ENCODE measurements at regions not wholly inside any gene's neighbourhood (a gene's known extent, or its start where the extent isn't known, plus 50 kb on each side); places are given as distances from the start of the nearest gene placed in this dataset.
A peak's percentile ranks its signal among the peaks of the same experiment; 100 is the strongest.
"Not testable (repeated sequence)": the region's sequence is repeated elsewhere in the genome, so short reads cannot be mapped to it uniquely, and the experiment has no call there.

DNA sequence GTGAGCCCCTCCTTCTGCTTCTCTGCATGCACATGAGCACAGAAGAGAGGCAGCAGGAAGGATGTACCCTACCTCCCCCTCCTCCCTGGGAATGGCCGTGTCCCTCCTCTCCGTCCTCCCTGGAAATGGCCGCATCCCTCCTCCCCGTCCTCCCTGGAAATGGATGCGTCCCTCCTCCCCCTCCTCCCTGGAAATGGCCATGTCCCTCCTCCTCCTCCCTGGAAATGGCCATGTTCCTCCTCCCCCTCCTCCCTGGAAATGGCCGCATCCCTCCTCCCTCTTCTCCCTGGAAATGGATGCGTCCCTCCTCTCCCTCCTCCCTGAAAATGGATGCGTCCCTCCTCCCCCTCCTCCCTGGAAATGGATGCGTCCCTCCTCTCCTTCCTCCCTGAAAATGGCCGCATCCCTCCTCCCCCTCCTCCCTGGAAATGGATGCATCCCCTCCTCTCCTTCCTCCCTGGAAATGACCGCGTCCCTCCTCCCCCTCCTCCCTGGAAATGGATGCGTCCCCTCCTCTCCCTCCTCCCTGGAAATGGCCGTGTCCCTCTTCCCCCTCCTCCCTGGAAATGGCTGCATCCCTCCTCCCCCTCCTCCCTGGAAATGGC, 428.6 kb downstream of the AACS start:
- DNase-seq (ENCODE audit: low spot score), result no peak

DNA sequence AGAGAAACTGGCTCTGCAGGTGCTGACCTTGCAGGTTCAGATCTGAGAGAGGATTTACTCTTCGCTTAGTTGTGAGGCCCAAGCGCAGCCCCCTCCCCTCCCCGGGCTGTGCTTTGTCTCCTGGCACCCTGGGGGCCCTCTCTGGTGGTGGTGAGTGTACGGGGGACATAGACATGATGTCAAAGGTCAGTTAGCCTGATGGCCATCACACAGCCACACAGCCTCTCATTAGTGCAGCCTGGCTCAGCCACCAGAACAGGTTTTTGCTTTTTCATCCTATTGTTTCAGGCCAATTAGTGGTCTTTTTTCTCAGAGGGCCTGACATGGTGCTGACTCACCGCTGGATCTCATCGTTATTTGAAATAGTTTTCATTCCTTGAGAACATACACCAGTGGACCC, 437.9 kb downstream of the AACS start:
- no peak for DNase-seq (ENCODE audit: low spot score)

DNA sequence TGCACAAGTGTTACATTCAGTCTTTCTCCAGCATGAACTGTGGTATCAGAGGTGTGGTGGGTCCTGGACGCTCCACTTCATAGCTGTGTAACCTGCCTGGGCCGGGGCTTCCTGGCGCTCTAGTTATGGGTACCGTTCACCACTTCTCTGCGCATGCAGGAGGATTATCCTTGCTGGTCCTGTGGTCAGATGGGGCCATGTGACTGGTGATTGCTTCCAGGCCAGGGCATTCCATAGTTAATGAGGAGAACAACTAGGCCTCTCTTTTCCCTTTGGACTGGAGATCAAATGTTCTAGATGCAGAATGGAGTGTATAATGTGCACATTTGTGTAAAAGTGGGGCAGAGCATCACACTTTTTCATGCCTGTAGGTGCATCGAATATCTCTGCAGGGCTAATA, 444.0 kb downstream of the AACS start:
- no peak for DNase-seq (ENCODE audit: low spot score)

DNA sequence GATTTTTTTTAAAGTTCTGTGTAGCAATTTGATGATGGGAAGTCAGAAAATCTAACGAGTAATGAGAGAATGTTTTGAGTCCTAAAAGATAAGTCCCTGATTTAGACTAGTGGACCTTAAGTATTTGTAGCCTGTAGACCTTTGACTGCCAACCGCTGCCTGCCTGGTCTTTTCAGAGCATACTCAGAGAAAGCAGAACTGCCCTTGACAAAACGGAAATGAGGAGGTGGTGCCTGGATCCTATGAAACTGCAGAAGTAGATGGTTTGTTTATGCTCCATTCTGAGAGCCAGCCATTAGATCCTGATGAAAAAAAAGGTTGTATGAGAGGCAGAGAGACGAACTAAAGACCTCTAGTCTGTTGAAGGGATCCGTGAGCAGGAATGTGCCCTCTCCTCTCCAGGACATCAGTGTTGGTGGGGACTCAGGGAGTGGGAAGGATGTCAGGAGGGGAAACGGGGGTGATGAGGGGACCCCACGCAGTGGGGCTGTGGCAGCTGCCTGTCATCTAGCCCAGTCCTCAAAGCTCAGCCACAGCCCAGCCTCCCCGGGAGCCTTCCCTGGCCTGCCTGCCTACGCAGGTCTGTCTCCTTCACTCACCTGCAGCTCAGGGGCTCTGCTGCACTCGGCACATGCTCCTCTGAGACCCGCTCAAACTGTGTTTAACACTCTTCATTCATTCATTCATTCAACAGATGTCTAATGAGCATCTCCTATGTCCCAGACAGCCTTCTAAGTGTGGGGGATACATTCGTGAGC, 447.5 kb downstream of the AACS start:
- no peak for DNase-seq (ENCODE audit: low spot score)

DNA sequence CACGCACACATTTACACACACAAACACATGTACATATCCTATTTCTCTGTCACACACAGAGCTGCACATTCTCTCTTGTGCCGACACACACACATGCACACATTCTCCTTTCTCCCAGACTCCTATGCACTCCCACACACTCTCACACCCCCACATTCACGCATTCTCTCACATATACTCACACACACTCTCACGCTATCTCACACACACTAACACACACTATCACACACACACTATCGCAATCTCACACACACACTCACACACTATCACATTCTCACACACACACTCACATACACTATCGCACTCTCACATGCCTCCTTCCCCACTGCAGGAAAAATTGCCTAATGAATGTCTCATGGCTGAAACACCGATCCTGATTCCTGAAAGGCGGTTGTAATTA, 450.7 kb downstream of the AACS start:
- no peak for DNase-seq (ENCODE audit: low spot score)

DNA sequence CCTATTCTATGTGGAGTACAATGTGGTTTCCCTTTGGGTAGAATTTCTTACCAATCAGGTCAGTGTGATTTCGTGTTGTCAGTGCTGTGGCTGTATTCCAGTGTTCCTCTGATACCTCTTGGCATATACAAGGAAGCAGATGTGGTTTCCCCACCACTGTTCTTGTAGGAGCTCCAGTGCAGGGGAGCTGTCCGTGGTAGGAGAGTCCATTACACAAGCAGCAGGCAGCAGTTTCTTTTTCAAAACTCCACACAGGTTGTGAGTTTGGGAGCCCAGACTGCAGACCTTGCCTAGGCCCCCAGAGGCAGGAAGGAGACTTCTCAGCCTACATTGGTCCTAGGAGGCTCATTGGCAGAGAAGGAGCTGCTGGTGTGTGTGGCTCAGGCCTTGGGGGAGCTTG, 452.8 kb downstream of the AACS start:
- DNase-seq (ENCODE audit: low spot score), result no peak

DNA sequence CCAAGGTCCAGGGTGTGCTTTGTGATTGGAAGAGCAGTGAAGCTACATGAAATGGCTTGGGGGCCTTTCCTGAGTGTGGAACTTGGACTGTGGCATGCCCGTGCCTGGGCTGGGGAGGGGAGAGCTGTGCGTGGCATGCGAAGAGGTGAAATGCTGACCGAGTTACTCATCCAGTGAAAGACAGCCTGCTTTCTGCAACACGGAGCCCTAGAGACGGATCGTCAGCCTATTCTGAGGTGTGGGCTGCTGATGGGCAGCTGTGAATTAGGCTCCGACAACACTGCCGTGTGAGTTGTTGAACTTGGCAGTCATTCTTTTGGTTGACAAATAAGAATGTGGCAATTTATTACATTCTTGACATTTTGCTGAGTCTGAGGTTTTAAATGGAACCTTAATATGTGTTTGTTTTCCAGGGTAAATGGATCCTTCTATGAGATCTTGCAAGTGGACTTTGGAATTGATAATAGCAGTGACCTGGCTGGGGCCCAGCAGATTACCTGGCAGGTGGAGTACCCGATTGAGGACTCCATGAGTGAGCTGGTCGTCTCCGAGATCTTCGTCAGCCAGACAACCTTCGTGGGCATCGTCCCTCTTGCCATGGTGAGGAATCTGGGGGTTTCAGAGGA, 453.9 kb downstream of the AACS start:
- no peak for DNase-seq (ENCODE audit: low spot score)

DNA sequence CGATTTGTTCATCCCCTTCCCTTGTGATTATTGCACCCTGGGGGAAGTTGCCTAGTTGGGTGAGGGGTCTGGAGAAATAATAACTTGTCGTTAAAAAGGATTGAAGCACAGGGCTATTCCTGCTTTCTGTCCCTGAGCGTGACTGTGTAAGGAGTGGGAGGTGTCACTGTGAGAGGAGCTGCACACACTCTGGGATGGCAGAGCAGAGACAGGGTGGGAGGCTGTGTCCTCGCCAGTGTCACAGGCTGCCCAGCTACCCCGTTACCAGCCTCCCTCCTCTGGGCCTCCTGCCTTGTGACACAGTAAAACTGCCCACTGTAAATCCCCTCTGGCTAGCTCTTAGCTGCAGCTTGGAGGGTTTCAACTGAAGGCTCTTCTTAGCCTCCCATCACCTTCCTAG, 460.6 kb downstream of the AACS start:
- DNase-seq (ENCODE audit: low spot score), result no peak

DNA sequence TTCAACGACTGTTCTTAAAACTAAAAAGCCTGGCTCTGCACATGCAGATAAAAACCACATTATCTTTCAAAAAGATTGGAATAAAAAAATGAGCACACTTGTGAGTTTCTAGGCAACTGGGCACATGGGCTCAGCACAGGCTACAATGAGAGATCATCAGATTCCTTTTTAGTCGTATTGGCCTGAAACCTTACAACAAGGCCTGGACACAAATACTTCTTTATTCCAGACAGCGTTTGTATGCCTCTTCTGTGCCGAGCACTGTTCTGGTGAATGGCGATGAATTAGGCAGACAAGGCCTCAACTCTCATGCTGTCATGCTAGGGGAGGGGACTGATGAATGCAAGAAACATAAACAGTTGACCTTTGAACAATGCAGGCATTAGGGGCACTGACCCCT, 463.0 kb downstream of the AACS start:
- no peak for DNase-seq (ENCODE audit: low spot score)

DNA sequence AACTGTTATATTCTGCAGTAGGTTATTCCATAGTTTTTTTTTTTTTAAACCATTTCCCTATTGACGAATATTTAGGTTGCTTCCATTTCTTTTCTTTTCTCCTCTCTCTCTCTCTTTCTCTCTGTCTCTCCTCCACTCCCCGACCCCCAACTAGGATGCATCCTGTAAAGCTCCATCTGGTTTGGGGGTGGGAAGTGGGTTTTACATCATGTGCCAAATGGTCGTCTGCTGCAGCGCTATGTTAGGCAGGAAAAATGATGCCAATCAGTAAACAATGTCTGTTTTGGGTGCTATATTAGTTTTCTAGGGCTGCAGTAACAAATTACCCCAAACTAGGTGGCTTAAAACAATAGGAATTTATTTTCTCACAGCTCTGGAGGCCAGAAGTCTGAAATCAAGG, 465.0 kb downstream of the AACS start:
- no peak for DNase-seq (ENCODE audit: low spot score)

DNA sequence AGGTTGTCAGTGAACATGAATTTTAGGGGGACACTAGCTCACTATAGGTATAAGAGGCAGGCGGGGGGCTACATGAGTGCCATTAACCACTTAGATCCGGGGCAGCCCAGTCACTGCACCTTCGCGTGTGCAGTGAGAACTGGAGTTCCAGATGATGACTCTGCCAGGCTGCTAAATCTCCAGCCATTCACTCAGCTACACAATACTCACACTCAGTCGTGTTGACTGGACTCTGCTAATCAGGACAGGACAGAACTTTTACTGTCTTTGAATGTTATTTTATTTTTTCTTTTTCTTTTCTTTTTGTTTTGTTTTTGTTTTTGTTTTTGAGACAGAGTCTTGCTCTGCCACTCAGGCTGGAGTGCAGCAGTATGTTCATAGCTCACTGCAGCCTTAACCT, 465.6 kb downstream of the AACS start:
- DNase-seq (ENCODE audit: low spot score), result no peak

DNA sequence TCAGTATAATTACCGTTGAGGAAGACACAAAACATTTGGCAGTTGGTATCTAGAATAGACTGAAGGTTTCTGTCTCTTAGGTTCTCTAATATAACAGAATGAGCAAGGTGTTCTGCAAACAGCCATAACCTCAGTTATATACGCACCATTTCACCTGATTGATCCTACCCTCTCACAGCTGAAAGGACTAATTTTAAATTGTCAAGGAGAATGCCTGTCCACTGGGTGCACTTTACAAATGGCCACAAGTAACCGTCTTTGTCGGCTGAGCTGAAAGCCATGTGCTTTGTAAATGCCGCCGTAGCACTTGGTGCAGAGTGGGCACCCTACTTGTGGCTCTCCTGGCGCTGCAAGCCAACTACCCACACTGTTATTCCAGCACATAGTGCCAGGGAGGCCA, 466.3 kb downstream of the AACS start:
- DNase-seq (ENCODE audit: low spot score), result no peak

DNA sequence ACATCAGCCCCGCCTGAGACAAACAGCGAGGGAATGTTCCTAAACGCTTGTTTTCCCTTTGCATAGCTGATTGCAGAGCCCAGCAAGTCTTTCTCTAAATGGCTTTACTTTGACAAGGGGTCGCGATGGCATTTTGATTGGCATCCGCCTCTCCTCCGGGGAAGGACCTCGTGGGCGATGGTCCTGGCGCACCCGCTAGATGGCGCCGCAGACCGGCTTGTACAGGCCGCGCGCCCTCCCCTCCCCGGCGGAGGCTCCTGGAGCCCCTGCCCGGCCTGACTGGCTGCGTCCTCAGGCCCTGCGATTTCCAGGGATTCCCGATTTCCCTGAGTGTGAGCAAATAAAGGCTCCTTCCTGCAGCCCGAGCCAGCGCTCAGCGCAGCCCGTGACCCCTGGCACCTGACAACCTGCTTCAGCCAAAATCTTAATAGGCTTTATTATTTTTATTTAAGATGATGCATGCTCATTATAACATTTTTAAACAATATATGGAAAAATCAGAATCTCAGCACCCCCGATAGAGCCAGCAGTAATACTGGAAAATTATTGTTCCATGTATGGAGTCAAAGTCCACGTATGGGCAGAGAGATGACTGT, 468.3 kb downstream of the AACS start:
- peak; percentile 15 for DNase-seq (ENCODE audit: low spot score)

DNA sequence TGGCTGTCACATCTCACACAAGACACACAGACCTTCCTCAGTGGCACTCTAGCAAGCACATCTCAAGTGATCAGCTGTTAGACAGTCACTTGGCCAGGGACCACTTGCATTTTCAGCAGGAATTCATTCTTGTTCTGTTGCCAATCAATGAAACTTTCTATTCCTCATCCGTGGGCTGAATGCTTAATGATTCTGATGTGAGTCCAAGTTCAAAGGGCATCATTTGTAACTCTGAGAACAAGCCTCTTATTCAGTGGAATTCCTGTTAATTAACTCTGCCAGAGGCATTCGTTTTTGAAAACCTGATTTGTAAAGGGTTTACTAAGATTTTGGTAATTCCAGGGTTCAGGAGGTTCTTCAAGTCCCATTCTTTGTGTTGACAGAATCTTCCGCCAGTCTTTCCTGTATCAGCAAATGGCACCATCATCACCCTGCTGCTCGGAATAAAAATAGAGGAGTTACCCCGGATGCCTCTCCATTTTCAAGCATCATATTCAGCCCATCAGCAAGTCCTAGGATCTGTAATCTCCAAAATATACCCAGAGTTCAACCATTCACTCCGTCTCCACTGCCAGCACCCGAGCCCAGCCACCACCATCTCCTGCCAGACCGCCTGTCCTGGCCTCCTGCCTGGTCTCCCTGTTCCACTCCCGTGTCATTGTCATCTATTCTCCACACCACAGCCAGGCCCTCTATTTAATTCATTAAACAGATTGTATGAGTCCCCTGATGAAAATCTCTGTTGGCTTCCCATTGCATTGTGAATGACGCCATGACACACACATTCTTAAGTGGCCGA, 473.4 kb downstream of the AACS start:
- no peak for DNase-seq (ENCODE audit: low spot score)

DNA sequence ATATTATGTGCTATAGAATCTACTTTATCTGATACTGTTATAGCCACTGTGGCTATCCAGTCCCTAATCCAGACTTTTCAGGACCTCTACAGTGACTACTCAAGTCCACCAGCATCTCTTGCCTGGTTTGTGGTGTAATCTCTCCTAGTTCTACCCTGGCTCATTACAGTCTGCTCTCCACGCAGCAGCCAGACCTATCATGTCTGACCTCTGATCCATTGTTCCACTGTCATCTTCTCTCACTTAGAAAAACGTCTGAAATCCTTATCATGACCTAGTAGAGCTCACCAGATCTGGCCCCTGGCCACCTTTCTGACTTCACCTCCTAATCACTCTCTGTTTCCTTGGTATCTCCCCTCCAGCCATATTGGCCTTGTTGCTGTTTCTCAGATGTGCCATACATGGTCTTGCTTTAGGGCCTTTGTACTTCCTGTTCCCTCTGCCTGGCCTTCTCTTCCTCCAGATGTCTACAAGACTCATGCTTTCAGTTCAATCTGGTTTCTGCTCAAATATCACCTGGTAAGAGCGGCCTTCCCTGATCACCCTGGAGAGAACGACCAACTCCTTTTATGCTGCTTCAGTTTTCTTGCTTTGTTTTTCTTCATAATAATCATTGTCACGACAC, 475.5 kb downstream of the AACS start:
- no peak for DNase-seq (ENCODE audit: low spot score)

DNA sequence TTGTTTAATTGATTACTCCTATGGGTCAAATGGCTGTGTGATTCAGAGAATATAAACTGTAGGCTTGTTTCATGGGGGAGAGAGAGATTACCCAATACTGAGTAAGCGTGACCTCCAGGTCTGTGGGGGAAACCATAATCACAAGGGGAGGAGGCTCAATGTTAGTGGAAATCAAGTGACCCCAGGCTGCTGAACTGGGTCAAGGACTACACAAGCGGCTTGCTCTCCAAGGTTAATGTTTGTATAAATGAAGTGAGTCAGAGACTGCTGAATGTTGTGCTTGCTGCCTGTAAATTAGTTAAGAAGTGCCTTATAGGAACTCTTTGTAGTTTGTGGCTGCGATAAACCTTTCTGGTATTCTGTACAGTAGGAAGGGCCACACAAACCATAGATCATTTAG, 479.7 kb downstream of the AACS start:
- no peak for DNase-seq (ENCODE audit: low spot score)

DNA sequence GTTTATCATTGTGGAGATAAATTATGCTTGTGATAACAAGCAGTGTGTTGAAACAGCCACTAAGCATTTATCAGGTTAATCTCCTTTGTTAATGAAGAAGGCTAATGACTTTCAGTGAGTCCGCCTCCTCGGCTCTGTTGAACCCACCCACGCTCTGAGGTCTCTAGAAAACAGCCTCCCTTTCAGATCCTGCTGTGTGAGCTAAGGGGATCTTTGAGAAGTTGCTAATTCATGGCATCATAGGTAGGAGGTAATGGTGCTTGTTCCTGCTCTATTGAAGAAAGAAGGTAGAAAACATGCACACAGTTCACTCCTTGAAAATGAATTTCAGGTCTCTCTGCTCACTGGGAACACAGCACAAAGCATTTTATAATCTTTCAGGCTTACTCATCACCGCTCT, 483.9 kb downstream of the AACS start:
- DNase-seq (ENCODE audit: low spot score), result no peak

DNA sequence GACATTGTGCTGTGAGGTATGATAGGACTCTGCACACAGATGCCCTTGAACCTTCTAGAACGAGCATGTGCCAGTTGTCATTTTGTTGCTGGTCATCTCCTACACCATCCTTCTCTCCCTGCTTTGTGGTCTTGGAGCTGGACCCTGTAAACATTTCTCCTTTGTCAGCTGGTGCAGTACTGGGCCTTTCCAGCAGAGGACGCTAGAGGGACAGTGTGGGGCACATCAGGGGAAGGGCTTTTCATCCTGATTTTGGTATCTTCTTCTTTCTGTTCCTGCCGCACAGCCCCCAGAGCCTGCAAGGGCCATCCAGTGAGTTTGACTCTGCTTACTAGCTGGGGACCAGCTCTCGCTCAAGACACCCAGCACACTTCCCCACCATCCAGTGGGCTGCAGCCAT, 484.6 kb downstream of the AACS start:
- DNase-seq (ENCODE audit: low spot score), result no peak

DNA sequence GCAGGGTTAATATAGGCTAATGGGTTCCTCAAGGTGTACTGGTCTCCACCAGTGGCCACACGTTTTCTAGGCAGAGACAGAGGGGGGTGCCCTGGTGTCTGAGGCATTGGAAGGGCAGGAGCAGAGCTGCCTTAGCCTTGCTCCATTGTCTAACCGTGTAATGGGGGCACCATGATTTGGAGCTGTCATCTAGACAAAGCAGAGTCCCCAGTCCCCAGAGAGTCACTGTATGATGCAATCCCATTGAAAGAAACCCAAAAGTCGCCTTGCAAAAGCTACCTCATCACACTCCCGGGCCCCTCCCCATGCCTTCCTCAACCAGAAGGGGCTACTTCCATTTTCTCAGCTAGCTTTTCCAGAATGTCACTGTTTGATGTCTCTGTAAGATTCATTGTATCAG, 487.1 kb downstream of the AACS start:
- DNase-seq (ENCODE audit: low spot score), result no peak

DNA sequence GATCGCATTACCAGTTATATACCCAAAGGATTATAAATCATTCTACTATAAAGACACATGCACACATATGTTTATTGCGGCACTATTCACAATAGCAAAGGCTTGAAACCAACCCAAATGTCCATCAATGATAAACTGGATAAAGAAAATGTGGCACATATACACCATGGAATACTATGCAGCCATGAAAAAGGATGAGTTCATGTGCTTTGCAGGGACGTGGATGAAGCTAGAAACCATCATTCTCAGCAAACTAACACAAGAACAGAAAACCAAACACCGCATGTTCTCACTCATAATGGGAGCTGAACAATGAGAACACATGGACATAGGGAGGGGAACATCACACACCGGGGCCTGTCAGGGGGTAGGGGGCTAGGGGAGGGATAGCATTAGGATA, 495.8 kb downstream of the AACS start:
- DNase-seq (ENCODE audit: low spot score), result not testable (repeated sequence)

DNA sequence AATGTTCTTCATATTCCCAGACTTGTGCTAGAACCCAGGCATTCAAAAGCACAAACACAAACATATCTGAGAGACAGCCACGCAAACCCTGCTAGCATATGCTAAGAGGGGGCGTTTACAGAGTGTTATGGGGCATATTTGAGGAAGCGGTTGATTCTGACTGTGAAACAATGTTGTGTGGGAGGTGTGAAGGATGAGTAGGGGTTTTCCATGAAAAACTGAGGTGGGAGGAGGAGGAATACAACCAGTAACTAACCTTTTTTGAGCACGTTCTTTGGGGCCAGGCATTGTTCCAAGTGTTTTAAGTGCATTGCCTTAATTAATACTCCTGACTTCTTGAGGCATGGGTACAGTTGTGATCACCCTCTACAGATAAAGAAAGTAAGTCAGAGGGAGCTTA, 499.5 kb downstream of the AACS start:
- no peak for DNase-seq (ENCODE audit: low spot score)

DNA sequence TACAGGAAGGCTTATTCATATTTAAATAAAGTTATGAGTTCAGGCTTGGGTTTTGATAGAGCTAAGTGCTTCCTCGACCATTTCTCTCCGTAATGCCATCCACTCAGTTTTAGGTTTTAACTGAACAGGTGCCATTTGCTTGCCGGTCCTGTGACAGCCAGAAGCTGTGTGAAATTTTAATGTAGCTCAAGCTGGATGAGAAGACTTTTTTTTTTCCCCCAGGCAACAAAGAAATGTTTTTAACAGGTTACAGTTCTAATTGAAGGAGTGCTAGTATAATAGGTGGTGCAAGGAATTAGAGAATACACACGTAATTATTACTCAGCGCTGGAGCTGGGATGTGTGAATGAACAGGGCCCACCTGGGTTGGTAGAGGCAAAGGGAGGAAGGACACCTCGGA, 502.3 kb downstream of the AACS start:
- DNase-seq (ENCODE audit: low spot score), result no peak
